ENCODE measurements at regions not wholly inside any gene's neighbourhood (a gene's known extent, or its start where the extent isn't known, plus 50 kb on each side); places are given as distances from the start of the nearest gene placed in this dataset.

- no peak for TF ChIP-seq ARID4B (CRISPR knock-in tag; IDR thresholded peaks at IDR 0.05)
- TF ChIP-seq ARNT (IDR thresholded peaks at IDR 0.05), result no peak
- no peak for TF ChIP-seq MCM2 (IDR thresholded peaks at IDR 0.05; ENCODE audit: low read depth)
- TF ChIP-seq ZNF449 (CRISPR knock-in tag; IDR thresholded peaks at IDR 0.05), result peak; percentile 36
- TF ChIP-seq FOXM1 (IDR thresholded peaks at IDR 0.05; ENCODE audit: low read depth), result no peak
- TF ChIP-seq FOXM1 (CRISPR knock-in tag; IDR thresholded peaks at IDR 0.05; ENCODE audit: low read depth), result no peak
- peak in 1 of 2 experiments; percentile 65; a peak in 1 of 4 replicates for TF ChIP-seq MAZ (CRISPR knock-in tag; conservative IDR thresholded peaks at IDR 0.05 in 1 of 2, IDR thresholded peaks at IDR 0.05 in 1 of 2)
- no peak for TF ChIP-seq JUNB (CRISPR knock-in tag; conservative IDR thresholded peaks at IDR 0.05)
- no peak for TF ChIP-seq ZBTB40 (IDR thresholded peaks at IDR 0.05)
- no peak for TF ChIP-seq ZBTB40 (CRISPR knock-in tag; IDR thresholded peaks at IDR 0.05)
- no peak for TF ChIP-seq SMARCA5 (IDR thresholded peaks at IDR 0.05)
- 0 out of 2 replicates have a peak, but pooled peaks have one; percentile 24 for TF ChIP-seq SMAD3 (CRISPR knock-in tag; conservative IDR thresholded peaks at IDR 0.05)
Measured at GRCh38 chr3:170768334-170768801, 101.6 kb downstream of the RPL22L1 start (continued).

All from K562 (cell line).